NCI-H82 treated with DMSO at 0.1 percent for 48 hours (cell line): ENCODE measurements at regions not wholly inside any gene's neighbourhood (a gene's known extent, or its start where the extent isn't known, plus 50 kb on each side); places are given as distances from the start of the nearest gene placed in this dataset.

Experiments used
- DNase-seq: peaks from one replicate; lab custom pipeline; 2025; ENCODE audit not compliant: unreplicated experiment; lab: John Stamatoyannopoulos, UW

- DNase-seq, result no peak
Observed at GRCh38 chr6:12221856-12222255, 68.3 kb upstream of the EDN1 start.

- DNase-seq, result no peak
Observed at GRCh38 chr6:12222405-12223366, 67.5 kb upstream of the EDN1 start.

DNA sequence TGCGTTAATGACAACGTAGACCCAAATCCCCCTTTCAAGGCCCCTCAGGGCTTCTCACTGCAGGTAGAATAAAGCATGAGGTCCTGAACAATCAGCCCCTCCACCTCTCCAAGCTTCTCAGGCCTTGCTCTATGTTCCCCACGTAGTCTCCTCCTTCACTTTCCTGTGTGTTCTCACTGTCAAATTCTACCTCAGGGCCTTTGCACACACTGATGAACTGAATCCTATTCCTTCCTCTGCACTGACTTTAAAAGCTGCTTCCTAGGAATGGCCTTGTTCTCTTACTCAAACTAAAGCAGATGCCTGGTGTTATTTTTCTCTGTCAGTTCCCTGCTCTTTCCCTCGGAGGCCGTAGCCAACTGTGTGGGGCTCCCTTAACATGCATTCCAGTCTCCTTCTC is 66.8 kb upstream of the EDN1 start:
- no peak for DNase-seq

DNA sequence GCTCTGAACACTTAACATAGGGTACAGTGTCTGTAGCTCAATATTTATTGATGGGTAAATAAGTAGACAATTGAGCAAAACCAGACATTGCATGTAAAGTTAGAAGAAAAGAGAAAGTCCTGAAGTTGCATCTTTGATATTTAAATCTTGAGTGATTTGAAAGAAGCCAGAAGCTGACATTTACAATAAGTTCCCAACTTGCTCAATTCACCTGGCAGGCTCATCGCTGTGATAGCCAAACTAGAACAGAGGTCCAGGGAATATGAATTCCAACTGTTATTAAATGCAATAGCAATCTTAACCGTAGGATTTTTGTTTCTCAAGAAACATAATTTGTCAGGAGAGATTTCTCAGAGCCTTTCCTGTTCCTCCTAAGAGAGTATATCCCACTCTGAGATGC is 65.9 kb upstream of the EDN1 start:
- no peak for DNase-seq

DNA sequence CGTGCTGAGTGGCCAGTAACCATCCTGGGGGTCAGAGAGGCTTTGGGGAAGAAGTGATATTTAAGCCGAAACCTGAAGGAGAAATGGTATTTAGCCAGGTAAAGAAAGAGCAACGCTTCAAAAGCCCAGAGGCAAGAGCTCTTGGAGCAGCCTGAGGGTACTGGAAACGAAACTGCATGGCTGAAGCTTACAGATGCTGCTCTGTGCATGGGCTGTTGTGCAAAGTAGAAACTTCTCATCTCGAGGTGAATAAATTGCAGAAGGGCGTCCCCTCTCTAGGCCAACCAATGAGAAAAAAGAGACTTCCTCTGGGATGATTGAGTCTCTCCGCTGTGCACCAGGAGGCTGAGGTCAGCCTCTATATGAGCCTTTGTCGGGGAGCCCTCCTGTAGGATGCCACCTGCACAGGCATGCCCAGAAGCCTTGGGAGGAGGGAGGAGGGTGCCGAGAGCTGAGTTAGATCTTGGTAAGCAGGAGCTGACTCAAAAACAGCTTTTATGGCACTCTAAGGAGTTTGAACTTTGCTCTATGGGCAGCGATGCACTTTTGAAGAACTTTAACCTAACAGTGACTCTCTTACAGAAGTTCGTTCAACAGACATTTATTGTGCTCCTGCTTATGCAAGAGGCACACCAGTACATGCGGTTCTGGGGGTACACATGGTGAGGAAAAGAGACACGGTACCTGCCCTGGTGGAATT is 61.6 kb upstream of the EDN1 start:
- DNase-seq, result no peak

DNA sequence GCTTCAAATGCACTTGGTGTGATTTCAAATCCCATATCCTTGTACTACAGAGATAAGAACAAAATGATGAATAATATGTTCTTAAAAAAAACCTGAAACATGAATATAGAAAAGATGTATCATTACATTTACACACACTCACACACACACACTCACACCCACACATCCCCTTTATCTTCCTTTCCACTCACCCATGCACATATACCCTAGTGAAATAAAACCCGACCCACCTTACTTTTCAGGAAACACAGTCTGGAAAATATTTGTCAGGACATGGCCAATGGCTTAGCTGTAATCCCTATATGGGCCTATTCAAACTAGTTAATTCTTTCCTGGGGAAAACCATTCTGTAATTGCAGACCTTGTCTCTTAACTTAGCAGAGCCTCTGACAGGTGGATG is 60.8 kb upstream of the EDN1 start:
- no peak for DNase-seq

DNA sequence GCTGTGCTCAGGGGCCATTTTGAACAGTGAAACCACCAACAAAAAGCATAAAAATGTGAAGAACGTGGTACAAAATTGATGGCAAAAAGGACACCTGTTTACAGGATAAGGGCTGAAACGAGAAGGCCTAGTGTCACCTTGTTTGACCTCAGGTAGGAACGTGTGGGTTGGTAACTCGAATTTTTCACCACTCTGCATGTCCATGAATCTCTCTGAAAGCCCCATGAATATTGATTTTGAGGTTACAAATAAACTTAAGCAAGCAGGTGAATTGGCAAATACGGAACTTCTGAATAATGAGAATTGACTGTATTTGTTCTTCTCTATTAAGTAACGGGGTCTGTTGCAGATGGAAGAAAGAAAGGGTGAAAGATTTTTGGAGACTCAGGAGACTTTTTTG is 59.6 kb upstream of the EDN1 start:
- DNase-seq, result no peak

- no peak for DNase-seq
Observed at GRCh38 chr6:12232339-12232738, 57.8 kb upstream of the EDN1 start.

DNA sequence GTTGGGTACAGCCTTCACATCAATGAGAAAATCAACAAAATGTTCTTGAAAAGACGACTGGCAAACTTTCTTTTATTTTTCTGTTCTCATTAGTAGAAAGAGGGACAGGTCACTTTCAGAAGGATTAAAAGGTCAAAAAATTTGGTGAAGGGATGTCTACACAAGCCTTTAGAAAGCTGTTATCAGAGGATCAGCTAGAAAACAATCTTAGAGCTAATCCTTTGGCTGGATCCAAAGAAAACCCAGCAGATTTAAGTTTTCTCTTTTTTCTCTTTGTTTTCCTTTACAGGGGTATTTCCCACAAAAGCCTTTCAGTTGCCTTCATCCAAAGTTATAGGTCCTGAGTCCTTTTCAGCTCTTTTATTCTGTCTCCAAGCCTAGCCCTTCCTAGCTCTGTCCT is 57.3 kb upstream of the EDN1 start:
- DNase-seq, result no peak

DNA sequence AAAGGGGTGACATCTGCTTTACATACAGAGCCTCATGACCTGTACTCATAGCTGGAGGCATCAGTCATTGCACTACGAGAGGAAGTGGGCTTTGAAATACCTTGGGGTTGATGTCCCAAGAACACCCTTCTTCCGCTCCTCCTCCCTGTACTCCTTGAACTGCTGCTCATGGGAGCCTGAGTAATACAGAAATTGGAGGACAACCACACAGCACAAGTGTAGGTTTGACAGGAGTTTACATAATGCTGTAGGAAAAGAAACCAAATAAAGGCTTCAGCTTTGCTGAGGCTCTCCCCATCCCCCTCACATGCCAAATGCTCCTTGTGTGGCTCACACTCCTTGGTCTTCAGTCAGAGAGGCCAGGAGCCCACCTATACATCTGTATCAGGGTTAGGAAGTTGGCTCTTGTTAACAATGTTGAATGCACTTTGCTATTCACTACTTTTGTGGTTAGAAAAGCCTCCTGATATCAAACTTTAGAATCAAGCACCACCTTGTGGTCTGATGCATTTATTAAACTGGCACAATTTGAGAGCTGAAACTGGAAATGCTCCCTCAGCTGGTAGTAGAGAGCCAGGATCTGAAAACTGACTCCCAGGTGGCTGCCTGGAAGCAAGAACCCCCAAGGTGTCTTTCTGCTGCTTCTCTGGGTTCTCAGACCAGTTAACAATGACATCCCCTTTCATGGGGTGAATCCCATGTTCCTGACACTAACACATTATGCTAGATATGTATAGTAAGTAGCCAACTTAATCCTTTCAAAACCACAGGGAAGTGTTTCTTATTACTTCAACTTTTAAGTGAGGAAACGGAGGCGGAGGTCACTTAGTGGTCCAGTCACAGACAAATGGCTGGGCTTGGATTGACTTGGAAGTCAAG is 56.2 kb upstream of the EDN1 start:
- peak; percentile 12 for DNase-seq

DNA sequence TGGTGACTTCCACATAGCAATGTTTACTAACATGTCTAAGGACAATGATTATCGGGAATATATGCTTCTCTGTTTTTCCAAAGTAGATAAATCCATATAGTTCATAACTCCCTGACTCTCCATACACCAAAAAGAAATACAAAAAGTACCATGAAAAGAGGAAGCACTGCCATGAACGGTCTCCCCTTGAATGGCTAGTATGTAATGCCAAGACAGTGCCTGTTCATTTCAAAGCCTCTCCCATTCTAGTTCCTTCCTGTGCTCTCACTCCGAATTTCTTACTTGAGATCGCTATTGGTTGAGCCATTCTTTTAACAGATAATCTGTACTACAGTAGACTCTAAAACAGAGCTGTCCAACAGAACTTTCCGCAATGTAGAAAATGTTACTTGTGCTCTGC is 54.8 kb upstream of the EDN1 start:
- no peak for DNase-seq

DNA sequence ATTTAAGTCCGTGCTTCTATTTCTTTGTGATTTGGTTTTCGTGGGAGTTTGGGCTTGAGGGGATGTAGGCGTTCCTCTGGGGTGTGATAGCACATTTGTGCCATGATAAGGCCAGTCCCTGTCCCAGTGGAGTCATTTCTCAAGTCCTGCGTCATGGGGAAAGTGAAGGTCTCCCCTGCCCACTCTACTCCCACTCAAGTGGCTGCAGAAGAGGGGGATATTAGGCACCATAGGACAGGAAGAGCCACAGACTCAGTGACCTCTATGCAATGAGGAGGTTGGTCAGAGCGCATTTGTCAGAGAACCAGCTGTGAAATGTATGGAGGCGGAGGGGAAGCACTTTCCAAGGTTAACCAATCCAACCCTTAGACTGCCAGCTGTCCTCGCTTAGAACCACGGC is 51.9 kb upstream of the EDN1 start:
- no peak for DNase-seq
